H4 (cell line): ENCODE measurements at regions not wholly inside any gene's neighbourhood (a gene's known extent, or its start where the extent isn't known, plus 50 kb on each side); places are given as distances from the start of the nearest gene placed in this dataset.
A peak's percentile ranks its signal among the peaks of the same experiment; 100 is the strongest.
"Not testable (repeated sequence)": the region's sequence is repeated elsewhere in the genome, so short reads cannot be mapped to it uniquely, and the experiment has no call there.

Experiments
- DNase-seq: peaks from one replicate; pipeline ENCODE4 v3.0.0-alpha.2; 2015; ENCODE audit warnings: low spot score

DNA sequence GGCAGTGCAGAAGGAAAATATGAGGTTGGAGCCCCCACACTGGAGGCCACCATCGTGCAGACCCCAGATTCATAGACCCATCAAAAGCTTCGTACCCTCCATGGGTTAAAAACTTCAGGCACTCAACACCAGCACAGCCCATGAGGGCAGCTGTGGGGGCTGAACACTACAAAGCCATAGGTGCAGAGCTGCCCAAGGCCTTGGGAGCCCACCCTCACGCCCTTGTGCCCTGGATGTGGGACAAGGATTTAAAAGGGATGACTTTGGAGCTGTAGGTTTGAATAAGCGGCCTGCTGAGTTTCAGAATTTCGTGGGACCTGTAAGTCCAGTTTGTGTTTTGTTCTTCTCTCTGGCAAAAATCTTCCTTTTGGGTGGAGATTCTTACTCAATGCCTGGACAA is 747.6 kb downstream of the SPATA31A6 start:
- not testable (repeated sequence) for DNase-seq

DNA sequence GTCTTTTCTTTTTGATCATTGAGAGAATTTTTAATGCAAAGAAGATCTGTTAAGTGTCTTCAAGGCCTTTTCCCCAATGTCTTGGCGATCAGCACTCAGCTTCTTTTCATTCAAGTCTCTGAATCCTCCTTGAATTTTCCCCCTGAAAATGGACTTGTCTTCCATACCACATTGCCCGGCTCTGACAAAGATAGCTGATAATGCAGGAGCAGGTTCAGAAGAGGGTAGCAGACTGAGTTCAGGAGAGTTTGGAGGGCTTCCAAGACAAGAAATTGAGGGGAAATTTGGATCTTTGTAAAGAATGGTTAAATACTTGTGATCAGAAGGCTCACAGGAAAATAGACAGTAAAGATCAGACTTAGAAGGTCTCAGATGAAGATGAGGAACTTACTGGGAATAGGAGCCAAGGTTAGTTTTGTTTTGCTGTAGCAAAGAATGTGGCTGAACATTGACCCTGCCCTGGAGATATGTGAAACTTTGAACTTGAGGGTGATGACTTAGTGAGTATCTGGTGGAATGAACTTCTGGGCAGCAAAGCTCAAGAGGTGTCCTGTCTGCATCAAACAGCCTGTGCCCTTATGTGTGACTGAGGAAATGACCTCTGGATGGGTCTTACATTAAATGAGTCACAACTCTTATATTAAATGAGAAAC is 754.2 kb downstream of the SPATA31A6 start:
- not testable (repeated sequence) for DNase-seq

DNA sequence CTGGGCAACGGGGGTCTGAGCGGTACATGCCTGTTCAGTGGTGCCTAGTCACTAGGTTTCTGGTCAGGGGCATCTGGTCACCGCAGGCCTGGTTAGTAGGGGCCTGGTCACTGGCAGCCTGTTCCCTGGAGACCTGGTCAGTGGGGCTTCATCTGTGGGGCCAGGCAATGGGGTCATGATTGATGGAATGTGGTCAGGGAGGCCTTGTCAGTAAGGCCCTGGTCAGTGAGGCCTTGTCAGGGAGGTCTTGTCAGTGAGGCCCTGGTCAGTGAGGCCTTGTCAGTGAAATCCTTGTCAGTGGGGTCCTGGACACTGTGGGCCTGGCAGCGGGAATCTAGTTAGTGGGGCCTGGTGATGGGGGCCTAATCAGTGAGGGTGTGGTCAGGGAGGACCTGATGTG is 763.6 kb downstream of the SPATA31A6 start:
- DNase-seq = not testable (repeated sequence)

DNA sequence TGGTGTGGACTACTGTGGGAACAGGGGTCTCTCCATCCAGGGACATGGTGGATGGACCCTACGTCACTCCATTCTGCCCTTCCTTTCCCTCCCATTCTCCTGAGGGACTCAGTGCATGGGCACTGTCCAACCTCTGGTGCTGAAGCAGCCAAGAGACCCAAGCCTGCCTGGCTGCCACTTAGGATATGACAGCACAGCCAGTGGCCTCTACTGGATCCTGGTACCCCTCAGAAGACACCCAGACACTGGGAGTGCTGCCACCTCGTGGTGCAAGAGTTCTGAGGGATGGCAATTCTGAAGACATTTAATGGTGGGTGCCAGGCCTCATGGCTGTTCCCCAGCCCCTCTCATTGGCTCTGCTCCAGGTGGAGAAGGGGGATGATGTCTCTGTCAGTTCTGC is 767.8 kb downstream of the SPATA31A6 start:
- DNase-seq = peak; percentile 18

DNA sequence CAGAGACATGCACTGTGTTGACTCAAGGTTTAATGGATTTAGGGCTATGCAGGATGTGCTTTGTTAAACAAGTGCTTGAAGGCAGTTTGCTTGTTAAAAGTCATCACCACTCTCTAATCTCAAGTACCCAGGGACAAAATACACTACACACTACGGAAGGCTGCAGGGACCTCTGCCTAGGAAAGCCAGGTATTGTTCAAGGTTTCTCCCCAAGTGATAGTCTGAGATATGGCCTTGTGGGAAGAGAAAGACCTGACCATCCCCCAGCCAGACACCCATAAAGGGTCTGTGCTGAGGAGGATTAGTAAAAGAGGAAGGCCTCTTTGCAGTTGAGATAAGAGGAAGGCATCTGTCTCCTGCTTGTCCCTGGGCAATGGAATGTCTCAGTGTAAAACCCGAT is 781.7 kb downstream of the SPATA31A6 start:
- DNase-seq = not testable (repeated sequence)

DNA sequence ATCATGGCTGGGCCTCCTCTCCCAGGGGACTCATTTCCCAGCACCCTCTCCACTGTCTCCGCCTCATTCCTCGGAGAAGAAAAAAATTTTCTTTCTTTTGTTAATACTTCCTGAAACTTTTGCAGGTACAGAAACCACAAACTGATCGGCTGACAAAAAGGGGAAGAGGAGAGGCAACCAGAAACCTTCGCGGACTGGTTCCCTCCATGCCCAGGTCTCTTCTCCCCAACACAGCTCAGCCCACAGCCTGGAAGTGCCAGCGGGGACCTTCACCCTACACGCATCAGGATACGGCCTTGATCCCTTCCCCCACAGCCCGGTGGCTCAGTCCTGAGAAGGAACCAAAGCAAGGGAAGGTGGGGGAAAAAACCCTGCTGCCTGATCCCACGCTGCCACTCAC is 788.4 kb downstream of the SPATA31A6 start:
- DNase-seq = not testable (repeated sequence)

DNA sequence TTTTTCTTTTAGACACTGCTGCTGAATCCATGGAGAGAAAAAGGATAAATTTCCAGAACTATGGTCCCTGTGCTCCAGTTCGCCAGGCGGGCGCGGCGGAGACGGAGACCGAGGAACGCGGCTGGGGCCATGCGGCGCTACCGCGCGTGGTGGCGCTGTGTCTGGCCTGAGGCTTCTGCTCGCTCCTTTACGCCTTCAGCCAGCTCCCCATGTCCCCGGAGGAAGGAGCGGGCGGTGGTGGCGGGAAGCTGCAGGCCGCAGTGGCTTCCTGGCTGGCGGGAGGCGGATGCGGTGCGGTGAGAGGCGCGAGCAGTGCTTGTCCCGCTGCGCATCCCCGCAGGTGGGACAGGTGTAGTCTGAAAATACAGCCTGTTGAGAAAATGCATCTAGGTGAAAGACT is 791.3 kb downstream of the SPATA31A6 start:
- not testable (repeated sequence) for DNase-seq

DNA sequence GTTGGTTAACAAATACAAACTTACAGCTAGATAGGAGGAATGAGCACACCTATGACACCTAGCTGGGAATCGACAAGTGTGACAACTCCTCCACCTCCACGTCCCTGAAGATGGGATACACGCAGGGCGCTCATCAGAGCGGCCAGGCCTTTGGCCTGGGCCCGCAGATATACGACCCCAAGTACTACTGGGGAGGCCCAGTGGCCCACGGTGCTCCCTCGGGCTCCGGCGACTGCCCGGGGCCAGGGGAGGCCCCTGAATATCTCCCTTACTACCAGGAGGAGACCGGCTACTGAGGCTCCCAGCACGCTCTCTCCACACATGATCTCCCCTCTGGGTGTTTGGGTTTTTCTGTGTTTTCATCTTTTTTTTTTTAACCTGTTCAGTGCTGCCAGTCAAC is 801.3 kb downstream of the SPATA31A6 start:
- not testable (repeated sequence) for DNase-seq
